H7 (cell line): ENCODE measurements at regions not wholly inside any gene's neighbourhood (a gene's known extent, or its start where the extent isn't known, plus 50 kb on each side); places are given as distances from the start of the nearest gene placed in this dataset.
A peak's percentile ranks its signal among the peaks of the same experiment; 100 is the strongest.
"Not testable (repeated sequence)": the region's sequence is repeated elsewhere in the genome, so short reads cannot be mapped to it uniquely, and the experiment has no call there.

ENCODE experiments used
- DNase-seq: peaks from one replicate; pipeline ENCODE4 v3.0.0; 2012
- H3K27me3 ChIP-seq: 2 replicates; pipeline ENCODE4 v1.6.0; 2011; ENCODE audit warnings: mild to moderate bottlenecking, low read length; ENCODE audit not compliant: control insufficient read depth, insufficient read depth
- H3K36me3 ChIP-seq: replicated peaks from 2 replicates; pipeline ENCODE4 v1.5.1; 2011; ENCODE audit warnings: low read length; ENCODE audit not compliant: control insufficient read depth, insufficient read depth
- H3K4me3 ChIP-seq: 2 replicates; pipeline ENCODE4 v1.5.1; 2011; ENCODE audit warnings: low read depth, mild to moderate bottlenecking, control low read depth, low read length, moderate library complexity; ENCODE audit not compliant: insufficient read depth

DNA sequence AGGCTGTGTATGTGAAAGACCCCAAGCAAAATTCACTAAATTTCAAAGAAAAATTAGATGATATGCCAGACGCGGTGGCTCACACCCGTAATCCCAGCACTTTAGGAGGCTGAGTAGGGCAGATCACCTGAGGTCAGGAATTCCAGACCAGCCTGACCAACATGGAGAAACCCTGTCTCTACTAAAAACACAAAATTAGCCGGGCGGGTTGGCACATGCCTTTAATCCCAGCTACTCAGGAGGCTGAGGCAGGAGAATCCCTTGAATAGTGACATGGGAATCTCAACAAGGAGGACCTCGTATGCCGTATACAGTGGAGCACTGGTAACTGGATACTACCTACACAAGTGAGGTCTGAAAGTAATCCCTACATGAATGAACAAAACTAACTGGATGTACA, 92.7 kb upstream of the JARID2 start:
- no peaks in the 10 kb centered on the region for H3K27me3 ChIP-seq

DNA sequence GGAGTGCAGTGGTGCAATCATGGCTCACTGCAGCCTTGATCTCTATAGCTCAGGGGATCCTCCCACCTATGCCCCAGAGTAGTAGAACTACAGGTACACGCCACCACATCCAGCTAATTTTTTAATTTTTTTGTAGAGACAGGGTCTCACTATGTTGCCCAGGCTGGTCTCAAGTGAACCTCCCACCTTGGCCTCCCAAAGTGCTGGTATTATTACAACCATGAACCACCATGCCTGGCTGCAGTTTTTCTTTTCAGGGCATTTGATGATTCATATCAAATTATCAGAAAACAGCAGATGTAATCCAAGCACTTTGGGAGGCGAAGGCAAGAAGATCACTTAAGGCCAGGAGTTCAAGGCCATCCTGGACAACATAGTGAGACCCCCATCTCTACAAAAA, 88.4 kb upstream of the JARID2 start:
- no peaks in the 10 kb centered on the region for H3K27me3 ChIP-seq
- H3K36me3 ChIP-seq, result no peaks in the 10 kb centered on the region
- H3K4me3 ChIP-seq, result no peak overlapping the region
- DNase-seq, result no peak

More for the DNA sequence above, 92.7 kb upstream of the JARID2 start:
- Histone ChIP-seq H3K4me3 (no peak overlapping the region), H3K36me3 (no peaks in the 10 kb centered on the region)
- no peak for DNase-seq

DNA sequence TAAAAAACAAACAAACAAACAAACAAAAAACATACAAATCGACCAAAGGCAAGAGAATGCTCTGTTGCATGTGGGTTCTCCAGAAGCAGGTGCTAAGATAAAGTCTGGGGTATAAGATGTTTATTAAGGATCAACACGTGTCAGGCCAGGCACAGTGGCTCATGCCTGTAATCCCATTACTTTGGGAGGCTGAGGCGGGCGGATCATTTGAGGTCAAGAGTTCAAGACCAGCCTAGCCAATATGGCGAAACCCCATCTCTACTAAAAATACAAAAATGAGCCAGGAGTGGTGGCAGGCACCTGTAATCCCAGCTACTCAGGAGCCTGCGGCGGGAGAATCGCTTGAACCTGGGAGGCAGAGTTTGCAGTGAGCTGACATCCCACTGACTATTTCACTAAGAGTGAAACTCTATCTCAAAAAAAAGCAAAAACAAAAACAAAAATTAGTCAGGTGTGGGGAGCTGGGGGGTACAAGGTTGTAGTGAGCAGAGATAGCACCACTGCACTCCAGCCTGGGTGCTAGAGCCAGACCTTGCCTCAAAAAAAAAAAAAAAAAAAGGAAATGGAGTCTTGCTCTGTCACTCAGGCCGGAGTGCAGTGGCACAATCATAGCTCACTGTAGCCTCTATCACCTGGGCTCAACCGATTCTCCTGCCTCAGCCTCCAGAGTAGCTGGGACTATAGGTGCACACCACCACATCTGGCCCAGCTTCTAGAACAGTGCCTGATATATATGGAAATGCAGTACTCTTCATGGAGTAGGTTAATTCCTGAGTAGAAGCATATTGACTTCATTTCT, 86.8 kb upstream of the JARID2 start:
- no peak for DNase-seq
- Histone ChIP-seq H3K4me3 (no peak overlapping the region), H3K27me3 (no peaks in the 10 kb centered on the region), H3K36me3 (no peaks in the 10 kb centered on the region)

DNA sequence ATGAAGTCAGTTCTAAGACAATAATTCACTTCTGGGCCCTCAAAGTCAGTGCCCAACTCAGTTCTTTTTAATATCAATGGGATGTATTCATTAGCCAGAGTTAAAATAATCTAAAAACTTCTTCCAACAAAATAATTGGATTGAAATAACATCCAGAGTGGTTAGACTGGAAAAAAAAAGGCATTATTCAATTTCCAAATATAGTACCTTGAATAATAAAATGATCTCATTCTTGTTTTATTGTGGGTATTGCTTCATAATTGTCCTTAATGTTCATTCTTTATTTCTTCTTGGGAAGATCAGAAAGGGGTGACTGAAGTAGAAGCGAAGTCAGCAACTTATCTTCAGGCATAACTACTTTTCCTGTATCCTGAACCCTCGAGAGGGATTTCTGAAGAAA, 85.1 kb upstream of the JARID2 start:
- H3K4me3 ChIP-seq, result no peak overlapping the region
- H3K36me3 ChIP-seq, result no peaks in the 10 kb centered on the region
- no peaks in the 10 kb centered on the region for H3K27me3 ChIP-seq
- DNase-seq, result no peak

DNA sequence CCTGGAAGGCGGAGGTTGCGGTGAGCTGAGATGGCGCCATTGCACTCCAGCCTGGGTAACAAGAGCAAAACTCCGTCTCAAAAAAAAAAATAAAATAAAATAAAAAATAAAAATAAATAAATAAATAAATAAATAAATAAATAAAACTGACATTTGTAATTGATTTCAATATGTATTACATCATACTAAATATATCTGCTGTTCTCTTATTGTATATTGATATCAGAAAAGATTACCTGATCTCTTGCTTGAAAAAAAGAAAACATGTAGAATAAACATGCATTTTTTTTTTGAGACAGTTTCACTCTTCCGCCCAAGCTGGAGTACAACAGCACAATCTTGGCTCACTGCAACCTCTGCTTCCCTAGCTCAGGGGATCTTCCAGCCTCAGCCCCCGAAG, 81.0 kb upstream of the JARID2 start:
- DNase-seq, H3K36me3 ChIP-seq, H3K27me3 ChIP-seq, H3K4me3 ChIP-seq: not testable (repeated sequence)

DNA sequence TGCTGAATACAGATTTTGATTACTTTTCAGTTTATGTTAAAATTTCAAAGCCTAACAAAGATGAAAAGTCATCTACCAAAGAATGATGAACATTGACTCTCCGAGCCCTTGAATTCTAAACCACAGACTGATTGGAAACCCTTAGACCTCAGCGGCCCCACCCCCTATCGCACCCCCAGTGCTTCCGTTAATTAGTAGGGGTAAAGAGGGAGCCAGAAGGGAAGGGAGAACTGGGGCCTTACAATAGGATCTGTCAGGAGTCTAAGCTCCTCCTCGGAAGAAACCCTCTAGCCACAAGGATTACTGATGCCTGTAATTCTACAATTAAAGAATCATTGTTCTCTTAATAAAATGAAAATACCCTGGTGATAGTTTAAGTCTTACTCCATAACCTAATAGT, 79.7 kb upstream of the JARID2 start:
- H3K4me3 ChIP-seq, result no peak overlapping the region
- H3K36me3 ChIP-seq, result no peaks in the 10 kb centered on the region
- peak; percentile 36 for DNase-seq
- no peaks in the 10 kb centered on the region for H3K27me3 ChIP-seq

DNA sequence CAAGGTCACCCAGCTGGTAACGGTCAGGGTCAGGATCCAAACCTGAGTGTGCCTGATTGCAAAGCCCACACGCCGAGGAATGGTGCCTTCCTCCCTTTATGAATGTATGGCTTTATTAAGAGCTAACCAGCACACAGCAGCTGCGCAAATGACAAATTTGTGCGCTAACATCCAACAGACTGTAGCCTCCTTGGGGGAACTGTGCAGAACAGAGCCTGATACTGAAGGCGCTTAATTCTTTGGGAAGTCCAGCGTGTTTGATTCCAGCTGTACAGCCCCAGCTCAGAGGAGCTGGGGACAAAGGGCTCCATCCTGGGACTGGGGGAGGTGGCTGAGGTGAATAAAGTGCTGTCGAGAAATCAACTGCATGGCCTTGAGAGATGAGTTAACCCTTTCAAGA, 75.7 kb upstream of the JARID2 start:
- Histone ChIP-seq H3K27me3 (no peaks in the 10 kb centered on the region), H3K4me3 (no peak overlapping the region), H3K36me3 (no peaks in the 10 kb centered on the region)
- peak; percentile 15 for DNase-seq

DNA sequence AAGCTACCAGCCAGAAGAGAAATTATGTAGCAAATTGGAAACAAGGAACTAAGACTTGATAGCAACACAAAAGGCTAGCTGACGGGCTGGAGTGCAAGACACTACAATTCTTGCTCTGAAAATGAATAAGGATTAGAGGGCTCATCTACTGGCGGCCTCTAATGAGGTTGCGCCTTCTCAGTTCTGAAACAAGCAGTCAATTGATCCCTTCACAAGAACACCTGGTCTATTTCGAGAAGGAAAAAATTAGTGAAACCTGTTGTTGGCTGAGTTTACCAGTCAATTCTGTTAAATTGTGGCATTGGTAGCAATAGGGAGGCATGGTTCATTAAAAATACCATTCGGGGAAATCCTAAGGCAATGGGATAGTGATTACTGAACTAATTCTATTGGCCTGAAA, 74.8 kb upstream of the JARID2 start:
- Histone ChIP-seq H3K27me3 (no peaks in the 10 kb centered on the region), H3K4me3 (no peak overlapping the region), H3K36me3 (no peaks in the 10 kb centered on the region)
- no peak for DNase-seq

DNA sequence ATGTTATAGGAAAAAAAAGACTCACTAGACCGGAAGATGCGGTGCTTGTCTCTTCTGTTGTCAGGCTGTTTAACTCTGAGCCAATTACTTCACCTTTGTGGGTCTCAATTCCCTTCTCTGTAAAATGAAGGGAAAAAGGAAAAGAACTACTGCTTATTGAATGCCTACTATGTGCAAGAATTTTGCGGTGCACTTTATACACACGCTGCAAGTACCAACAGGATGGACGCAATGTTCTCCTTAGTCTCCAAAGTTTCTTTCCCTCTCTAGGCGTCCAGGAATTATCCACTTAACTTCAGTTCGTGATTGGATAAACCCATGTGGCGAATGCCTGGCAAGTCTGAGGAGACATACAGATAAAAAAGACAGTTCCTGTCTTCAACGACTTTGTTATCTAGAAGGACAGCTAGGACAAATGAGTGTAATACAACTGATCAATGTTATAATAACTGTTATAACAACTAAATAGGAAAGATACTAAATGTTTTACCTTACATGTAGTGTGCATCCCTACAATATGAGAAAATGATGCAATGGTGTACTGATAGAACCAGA, 69.0 kb upstream of the JARID2 start:
- no peak for DNase-seq
- Histone ChIP-seq H3K36me3 (no peaks in the 10 kb centered on the region), H3K27me3 (no peaks in the 10 kb centered on the region), H3K4me3 (no peak overlapping the region)

DNA sequence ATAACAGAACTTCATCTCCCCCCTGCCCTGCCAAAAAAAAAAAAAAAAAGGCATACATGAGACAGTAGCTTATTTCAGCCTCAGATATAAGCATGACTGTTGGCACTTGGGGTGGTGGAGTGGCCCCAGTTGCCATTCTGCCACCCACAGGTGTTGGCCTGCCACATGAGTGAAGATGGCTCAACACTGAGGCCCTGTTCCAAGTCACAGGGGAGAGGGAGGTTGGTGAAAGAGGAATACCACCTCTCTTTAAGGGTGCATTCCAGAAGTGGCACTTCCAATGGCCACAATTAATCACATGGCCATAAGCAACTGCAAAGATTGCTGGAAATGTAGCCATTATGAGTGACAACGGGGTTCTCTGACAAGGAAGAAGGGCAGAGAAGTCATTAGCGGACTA, 61.9 kb upstream of the JARID2 start:
- H3K4me3 ChIP-seq, result no peak overlapping the region
- H3K36me3 ChIP-seq, result no peaks in the 10 kb centered on the region
- no peak for DNase-seq
- H3K27me3 ChIP-seq, result no peaks in the 10 kb centered on the region

DNA sequence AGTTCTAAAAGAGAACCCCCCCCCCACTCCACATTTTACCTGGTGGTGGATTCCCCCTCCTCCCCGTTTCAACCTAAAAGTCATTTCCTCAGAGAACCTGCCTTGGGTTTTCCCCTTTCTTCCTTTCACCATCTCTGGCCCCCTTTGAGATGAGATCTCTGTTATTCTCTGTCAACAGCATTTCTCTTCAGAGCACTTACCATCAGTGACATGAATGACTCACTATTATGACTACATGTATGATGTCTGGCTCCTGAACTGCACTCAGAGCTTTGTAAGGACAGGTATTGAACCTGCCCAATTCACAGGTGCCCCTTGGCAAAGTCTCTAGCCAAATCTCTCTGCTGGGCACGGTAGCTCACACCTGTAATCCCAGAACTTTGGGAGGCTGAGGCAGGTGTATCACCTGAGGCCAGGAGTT, 61.4 kb upstream of the JARID2 start:
- H3K27me3 ChIP-seq, result no peaks in the 10 kb centered on the region

DNA sequence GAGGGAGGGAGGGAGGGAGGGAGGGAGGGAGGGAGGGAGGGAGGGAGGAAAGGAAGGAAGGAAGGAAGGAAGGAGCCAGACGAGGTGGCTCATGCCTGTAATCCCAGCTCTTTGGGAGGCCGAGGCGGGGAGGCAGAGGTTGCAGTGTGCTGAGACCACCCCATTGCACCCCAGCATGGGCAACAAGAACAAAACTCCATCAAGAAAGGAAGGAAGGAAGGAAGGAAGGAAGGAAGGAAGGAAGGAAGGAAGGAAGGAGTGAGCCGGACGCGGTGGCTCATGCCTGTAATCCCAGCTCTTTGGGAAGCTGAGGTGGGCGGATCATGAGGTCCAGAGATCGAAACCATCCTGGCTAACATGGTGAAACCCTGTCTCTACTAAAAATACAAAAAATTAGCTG, 60.8 kb upstream of the JARID2 start:
- H3K27me3 ChIP-seq, H3K4me3 ChIP-seq, DNase-seq, H3K36me3 ChIP-seq: not testable (repeated sequence)

More for the DNA sequence above, 61.4 kb upstream of the JARID2 start:
- no peaks in the 10 kb centered on the region for H3K36me3 ChIP-seq
- no peak overlapping the region for H3K4me3 ChIP-seq
- no peak for DNase-seq

DNA sequence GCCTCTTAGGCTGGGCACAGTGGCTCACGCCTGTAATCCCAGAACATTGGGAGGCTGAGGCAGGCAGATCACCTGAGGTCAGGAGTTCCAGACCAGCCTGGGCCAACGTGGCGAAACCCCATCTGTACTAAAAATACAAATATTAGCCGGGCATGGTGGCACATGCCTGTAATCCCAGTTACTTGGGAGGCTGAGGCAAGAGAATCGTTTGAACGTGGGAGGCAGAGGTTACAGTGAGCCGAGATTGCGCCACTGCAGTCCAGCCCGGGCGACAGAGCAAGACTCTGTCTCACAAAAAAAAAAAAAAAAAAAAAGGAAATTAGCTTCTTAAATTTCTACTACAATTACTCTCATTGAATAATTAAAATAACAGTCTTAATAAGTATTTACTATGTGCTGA, 52.4 kb upstream of the JARID2 start:
- not testable (repeated sequence) for H3K27me3 ChIP-seq, DNase-seq, H3K36me3 ChIP-seq, H3K4me3 ChIP-seq

DNA sequence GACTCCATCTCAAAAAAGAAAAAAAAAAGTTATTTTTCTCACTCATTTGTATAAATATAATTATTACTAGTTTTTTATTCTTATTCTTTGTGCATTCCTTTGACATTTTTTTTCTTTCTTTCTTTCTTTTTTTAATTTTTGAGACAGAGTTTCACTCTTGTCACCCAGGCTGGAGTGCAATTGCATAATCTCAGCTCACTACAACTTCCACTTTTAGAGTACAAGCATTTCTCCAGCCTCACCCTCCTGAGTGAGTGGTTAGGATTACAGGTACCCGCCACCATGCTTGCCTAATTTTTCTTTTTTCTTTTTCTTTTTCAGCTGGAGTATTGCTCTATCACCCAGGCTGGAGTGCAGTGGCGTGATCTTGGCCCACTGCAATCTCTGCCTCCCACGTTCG, 51.4 kb upstream of the JARID2 start:
- no peak for DNase-seq
- H3K27me3 ChIP-seq, result no peaks in the 10 kb centered on the region

More for the DNA sequence above, 51.4 kb upstream of the JARID2 start:
- Histone ChIP-seq H3K36me3 (no peaks in the 10 kb centered on the region), H3K4me3 (no peak overlapping the region)
